GM12874 (cell line): ENCODE measurements at regions not wholly inside any gene's neighbourhood (a gene's known extent, or its start where the extent isn't known, plus 50 kb on each side); places are given as distances from the start of the nearest gene placed in this dataset.
A peak's percentile ranks its signal among the peaks of the same experiment; 100 is the strongest.

Experiments
- TF ChIP-seq, protein P1 (sequence below): IDR thresholded peaks from 2 replicates; pipeline ENCODE4 v1.5.1; 2011; ENCODE audit warnings: low read depth, mild to moderate bottlenecking, control low read depth, low read length, moderate library complexity; ENCODE audit not compliant: insufficient read depth

DNA sequence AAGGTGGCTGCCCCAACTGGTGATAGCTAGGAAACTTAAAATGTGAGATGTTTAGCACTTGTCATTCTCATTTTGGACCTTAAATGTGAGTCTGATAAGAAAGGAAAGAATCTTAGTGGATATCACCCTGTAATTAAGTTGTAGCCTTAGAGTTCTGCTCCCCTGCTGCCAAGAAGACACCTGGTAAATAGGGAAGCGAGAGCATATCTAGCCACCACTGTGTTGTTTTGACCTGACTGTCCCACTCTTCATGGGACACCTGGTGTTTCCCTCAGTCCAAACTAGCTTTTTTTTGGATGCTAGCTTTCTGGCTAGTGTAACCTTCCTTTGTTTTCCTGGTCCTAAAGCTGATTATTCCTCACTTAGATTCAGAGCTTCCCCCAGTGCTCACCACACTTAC, 357.6 kb downstream of the RAD51AP2 start:
- TF ChIP-seq, protein P1, sequence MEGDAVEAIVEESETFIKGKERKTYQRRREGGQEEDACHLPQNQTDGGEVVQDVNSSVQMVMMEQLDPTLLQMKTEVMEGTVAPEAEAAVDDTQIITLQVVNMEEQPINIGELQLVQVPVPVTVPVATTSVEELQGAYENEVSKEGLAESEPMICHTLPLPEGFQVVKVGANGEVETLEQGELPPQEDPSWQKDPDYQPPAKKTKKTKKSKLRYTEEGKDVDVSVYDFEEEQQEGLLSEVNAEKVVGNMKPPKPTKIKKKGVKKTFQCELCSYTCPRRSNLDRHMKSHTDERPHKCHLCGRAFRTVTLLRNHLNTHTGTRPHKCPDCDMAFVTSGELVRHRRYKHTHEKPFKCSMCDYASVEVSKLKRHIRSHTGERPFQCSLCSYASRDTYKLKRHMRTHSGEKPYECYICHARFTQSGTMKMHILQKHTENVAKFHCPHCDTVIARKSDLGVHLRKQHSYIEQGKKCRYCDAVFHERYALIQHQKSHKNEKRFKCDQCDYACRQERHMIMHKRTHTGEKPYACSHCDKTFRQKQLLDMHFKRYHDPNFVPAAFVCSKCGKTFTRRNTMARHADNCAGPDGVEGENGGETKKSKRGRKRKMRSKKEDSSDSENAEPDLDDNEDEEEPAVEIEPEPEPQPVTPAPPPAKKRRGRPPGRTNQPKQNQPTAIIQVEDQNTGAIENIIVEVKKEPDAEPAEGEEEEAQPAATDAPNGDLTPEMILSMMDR = no peak

DNA sequence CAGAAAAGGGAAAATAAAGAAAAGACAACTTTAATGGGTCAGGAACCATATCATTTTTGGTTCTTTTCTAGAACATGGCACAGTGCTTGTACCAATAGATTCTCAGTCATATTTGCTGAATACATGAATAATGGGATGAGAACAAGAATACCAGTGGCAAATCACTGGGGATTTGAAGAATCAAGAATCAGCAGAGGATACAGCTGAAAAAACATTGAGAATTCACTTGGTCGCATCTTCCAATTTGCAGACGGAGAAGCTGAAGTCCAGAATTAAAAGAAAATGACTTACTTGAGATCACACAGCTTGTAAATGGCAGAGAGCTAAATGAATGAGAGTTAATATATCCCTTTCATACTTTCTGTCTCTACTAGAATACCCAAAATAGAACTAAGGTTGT, 362.2 kb downstream of the RAD51AP2 start:
- TF ChIP-seq, protein P1 = no peak

DNA sequence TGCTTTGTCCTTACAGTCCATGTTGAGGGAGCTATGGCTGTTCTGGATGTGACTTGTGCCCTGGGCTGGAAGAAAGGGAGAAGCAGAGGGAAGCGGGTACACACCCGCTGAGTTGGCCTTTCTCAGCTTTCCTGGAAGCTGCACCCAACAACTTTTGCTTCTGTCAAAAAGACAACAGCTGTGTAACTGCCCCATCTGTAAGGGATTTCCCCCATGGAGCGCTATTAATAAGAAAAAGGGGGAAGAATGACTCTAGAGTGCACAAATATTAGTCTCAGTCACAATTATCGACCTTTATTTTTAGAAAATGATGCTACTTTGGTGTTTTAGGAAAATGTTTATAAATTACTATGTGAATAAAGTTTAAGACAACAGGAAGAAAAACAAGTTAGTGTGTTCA, 368.3 kb downstream of the RAD51AP2 start:
- TF ChIP-seq, protein P1 = no peak

DNA sequence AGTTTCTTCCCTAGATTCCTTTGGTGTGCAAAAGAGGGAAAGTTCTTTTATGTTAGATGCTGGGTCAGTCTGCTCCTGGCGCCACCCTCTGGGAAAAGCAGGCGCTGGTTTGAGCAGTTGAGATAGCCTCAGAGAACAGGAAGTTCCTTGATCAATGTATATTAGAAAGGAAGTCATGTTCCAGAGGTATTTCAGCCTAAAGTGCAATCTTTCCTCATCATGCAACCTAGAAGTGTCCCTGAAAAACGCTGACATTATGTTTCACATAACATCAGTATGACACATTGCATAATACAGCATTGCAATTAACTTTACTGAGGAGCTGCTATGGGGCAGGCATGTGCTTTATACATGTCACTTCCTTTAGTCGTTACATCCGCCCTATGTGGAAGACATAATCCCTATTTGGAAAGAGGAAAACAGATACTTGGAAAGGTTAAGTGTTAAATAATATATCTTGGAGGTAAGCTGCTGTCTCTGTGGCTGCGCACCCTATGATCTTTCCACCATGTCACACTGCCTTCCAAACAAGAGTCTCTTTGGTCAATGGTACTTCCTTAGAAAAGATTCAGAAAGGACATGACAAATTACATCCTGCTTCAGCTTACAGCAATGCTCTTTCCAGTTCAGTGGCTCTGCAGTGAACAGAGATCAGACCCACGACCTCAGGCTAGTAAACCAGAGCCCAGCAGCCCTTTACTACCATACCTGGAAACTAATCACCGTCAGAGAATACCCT, 369.7 kb downstream of the RAD51AP2 start:
- TF ChIP-seq, protein P1 = 0 out of 2 replicates have a peak, but pooled peaks have one; percentile 22

DNA sequence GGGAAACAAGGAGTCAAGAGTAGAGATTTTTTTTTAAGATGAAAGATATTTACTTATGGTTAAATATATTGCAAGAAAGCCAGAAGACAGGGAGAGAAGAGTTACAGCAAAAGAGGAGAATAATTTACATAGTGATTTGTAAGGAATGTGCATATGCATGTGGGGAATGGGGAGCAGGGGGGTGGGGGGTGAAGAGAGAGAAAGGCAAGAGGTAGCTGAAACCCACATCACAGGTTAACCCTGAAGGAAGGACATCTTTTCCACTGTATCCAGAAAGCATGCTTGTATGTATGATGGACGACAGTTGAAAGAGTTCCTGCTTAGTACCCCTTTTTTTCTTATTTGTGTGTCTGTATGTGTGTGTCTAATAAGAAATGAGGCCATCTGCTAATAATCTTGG, 371.9 kb downstream of the RAD51AP2 start:
- TF ChIP-seq, protein P1 = no peak

DNA sequence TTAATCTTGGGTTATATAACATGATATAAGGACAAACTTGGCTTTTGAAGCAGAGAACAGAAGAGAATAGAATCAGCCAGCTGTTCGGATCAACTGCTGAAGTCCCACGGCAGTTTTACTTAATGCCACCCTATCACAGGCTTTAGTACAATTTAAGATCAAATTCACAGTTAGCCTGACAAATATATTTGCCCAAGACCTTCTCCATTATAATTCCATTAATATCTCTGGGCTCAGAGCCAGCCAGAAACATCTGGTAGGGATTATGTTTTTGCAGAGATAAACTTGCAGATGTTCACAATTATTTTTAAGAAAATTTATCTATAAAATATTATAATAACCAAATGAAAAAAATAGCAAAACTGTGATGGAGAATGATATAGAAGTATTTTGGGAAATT, 381.4 kb downstream of the RAD51AP2 start:
- TF ChIP-seq, protein P1 = no peak

- TF ChIP-seq, protein P1 = no peak
Measured at GRCh38 chr2:17136231-17136630, 382.0 kb downstream of the RAD51AP2 start.
